ENCODE measurements at regions not wholly inside any gene's neighbourhood (a gene's known extent, or its start where the extent isn't known, plus 50 kb on each side); places are given as distances from the start of the nearest gene placed in this dataset.

GRCh38 chr5:16013334-16014065, 166.1 kb downstream of the MARCHF11 start:
- no peak for DNase-seq

- DNase-seq, result no peak
Measured at GRCh38 chr5:16009256-16009655, 170.3 kb downstream of the MARCHF11 start.

- no peak for DNase-seq
Measured at GRCh38 chr5:16007750-16008415, 171.7 kb downstream of the MARCHF11 start.

GRCh38 chr5:16005225-16005624, 174.4 kb downstream of the MARCHF11 start:
- peak; percentile 4 for DNase-seq

- no peak for DNase-seq
Measured at GRCh38 chr5:16000056-16000455, 179.5 kb downstream of the MARCHF11 start.

GRCh38 chr5:15995341-15996052, 184.1 kb downstream of the MARCHF11 start:
- peak; percentile 72 for DNase-seq

GRCh38 chr5:15993919-15994318, 185.7 kb downstream of the MARCHF11 start:
- no peak for DNase-seq

- DNase-seq, result peak; percentile 6
Measured at GRCh38 chr5:15993334-15993733, 186.3 kb downstream of the MARCHF11 start.

- no peak for DNase-seq
Measured at GRCh38 chr5:15992918-15993317, 186.7 kb downstream of the MARCHF11 start.

GRCh38 chr5:15991586-15991985, 188.0 kb downstream of the MARCHF11 start:
- DNase-seq, result peak; percentile 18

Data from eye (tissue), 1 donor.